GM10266 (cell line): ENCODE measurements at regions not wholly inside any gene's neighbourhood (a gene's known extent, or its start where the extent isn't known, plus 50 kb on each side); places are given as distances from the start of the nearest gene placed in this dataset.

Source experiments
- DNase-seq: peaks from one replicate; pipeline ENCODE4 v3.0.0; 2012; ENCODE audit errors: extremely low spot score
- TF ChIP-seq, protein P1 (sequence below): IDR thresholded peaks from 2 replicates; pipeline ENCODE4 v1.5.1; 2012; ENCODE audit warnings: mild to moderate bottlenecking, low read depth; ENCODE audit not compliant: control insufficient read depth, insufficient read depth; ENCODE audit errors: missing control alignments

DNA sequence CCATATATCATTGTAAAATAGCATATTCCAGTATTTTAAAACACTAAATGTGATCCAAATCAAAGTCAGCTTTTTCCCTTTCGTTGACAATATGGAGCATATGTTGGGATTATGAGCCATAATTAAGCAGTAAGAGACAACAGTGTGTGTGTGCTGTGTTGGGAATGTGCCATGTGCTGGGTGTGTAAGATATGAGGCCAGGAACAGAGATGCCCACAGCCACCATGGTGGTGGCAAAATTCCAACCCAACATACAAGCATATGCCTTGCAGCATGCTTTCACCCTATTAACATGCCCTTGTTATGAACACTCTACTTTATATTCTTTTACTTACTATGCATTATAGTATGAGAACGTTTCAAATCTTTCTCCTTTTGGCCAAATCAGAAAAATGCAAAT is 1560.4 kb upstream of the TENM3 start:
- no peak for DNase-seq
- TF ChIP-seq, protein P1, sequence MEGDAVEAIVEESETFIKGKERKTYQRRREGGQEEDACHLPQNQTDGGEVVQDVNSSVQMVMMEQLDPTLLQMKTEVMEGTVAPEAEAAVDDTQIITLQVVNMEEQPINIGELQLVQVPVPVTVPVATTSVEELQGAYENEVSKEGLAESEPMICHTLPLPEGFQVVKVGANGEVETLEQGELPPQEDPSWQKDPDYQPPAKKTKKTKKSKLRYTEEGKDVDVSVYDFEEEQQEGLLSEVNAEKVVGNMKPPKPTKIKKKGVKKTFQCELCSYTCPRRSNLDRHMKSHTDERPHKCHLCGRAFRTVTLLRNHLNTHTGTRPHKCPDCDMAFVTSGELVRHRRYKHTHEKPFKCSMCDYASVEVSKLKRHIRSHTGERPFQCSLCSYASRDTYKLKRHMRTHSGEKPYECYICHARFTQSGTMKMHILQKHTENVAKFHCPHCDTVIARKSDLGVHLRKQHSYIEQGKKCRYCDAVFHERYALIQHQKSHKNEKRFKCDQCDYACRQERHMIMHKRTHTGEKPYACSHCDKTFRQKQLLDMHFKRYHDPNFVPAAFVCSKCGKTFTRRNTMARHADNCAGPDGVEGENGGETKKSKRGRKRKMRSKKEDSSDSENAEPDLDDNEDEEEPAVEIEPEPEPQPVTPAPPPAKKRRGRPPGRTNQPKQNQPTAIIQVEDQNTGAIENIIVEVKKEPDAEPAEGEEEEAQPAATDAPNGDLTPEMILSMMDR: no peak

DNA sequence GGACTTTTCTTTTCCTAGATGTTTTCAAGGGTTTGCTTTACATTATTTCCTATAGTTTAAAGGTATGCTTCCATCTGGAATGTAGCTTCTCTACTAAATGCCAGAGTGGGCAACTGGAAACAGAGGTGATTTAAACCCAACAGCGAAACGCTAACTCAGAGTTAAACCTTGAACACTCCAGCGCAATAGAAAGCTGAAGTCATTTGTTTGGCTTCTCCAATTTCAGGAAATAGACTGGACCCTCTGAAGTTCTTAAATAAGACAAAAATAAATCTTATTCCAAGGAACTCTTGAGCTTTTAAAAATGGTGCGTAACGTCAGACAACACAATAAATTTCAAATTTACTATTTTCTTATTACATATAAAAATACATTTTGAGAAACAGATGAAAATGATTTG is 1560.0 kb upstream of the TENM3 start:
- no peak for DNase-seq

DNA sequence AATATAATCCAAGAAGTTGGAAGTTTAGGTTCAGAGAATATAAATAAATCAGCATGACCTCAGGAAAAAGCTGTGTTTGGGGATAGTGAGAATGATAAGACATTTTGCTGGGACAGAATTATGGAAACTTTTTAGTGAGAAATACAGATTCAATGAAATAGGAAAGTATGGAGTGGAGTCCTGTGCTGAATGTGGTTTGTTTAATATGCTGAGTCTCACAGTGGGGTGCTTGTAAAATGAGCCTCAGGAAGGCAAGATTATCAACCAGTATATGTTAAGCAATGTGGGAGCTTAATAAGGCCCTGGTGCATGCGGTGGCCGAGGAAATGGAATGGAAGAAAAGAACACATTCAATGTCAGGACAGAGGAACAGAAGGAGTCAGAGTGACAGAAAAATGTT is 1554.7 kb upstream of the TENM3 start:
- TF ChIP-seq, protein P1: no peak

More for the DNA sequence above, 1560.0 kb upstream of the TENM3 start:
- TF ChIP-seq, protein P1: no peak

GRCh38 chr4:180694875-180695274 is 1548.3 kb upstream of the TENM3 start:
- TF ChIP-seq, protein P1: no peak
- no peak for DNase-seq

More for the DNA sequence above, 1554.7 kb upstream of the TENM3 start:
- no peak for DNase-seq

GRCh38 chr4:180695851-180696250 is 1547.4 kb upstream of the TENM3 start:
- no peak for DNase-seq

GRCh38 chr4:180696460-180697092 is 1546.6 kb upstream of the TENM3 start:
- no peak for DNase-seq

More at GRCh38 chr4:180695851-180696250, 1547.4 kb upstream of the TENM3 start:
- TF ChIP-seq, protein P1: no peak

More at GRCh38 chr4:180696460-180697092, 1546.6 kb upstream of the TENM3 start:
- TF ChIP-seq, protein P1: no peak
